ENCODE measurements at regions not wholly inside any gene's neighbourhood (a gene's known extent, or its start where the extent isn't known, plus 50 kb on each side); places are given as distances from the start of the nearest gene placed in this dataset.

- H3K4me3 Mint-ChIP-seq = no peak overlapping the region
- ChIA-PET CTCF (interaction anchor here (0.6 to 3.2 kb wide), 20 partner anchors 8 to 569 kb away, joined by 3 to 62 read pairs (median 4); partner anchors contain the start of gene CCDC71L), POLR2A (no interaction called here)
- peak overlapping the region; percentile 93 for H3K27ac Mint-ChIP-seq
- peaks cover 15% of the 10 kb centered on the region for H3K4me1 Mint-ChIP-seq
- DNase-seq (ENCODE audit: low spot score) (peak; percentile 30), ATAC-seq (peak; percentile 98)
- TF ChIP-seq TP53 (CRISPR knock-in tag; IDR thresholded peaks at IDR 0.05) = no peak
- TF ChIP-seq, protein P1, sequence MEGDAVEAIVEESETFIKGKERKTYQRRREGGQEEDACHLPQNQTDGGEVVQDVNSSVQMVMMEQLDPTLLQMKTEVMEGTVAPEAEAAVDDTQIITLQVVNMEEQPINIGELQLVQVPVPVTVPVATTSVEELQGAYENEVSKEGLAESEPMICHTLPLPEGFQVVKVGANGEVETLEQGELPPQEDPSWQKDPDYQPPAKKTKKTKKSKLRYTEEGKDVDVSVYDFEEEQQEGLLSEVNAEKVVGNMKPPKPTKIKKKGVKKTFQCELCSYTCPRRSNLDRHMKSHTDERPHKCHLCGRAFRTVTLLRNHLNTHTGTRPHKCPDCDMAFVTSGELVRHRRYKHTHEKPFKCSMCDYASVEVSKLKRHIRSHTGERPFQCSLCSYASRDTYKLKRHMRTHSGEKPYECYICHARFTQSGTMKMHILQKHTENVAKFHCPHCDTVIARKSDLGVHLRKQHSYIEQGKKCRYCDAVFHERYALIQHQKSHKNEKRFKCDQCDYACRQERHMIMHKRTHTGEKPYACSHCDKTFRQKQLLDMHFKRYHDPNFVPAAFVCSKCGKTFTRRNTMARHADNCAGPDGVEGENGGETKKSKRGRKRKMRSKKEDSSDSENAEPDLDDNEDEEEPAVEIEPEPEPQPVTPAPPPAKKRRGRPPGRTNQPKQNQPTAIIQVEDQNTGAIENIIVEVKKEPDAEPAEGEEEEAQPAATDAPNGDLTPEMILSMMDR (IDR thresholded peaks at IDR 0.05) = peak; percentile 32; the same call in 1 of the 2 replicates
- H3K9me3 Mint-ChIP-seq = peaks cover 12% of the 10 kb centered on the region
- H3K27me3 Mint-ChIP-seq (ENCODE audit: low read depth) = no peaks in the 10 kb centered on the region; the same call in 1 of the 2 replicates
- peaks cover 9% of the 10 kb centered on the region for H3K36me3 Mint-ChIP-seq
Measured at GRCh38 chr7:106736508-106737201, 75.7 kb upstream of the CCDC71L start.

DNA sequence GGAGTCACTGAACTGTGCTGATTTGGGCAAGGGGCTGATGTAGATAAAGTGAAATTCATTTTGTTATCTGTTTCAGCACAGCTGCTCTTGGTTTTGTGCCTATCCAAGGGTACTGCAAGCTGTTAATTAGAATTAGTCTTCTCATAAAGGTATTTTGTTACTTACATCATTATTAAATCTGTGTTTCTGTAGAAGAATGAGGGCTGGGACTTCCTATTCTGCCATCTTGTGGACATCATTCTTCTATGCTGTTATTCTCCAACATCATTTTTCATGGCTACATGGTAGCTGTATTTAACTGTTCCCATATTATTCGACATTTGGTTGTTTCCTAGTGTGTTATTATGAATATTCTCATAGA, 76.2 kb upstream of the CCDC71L start:
- TF ChIP-seq CREB1 (CRISPR knock-in tag; IDR thresholded peaks at IDR 0.05) (no peak), ZNF232 (CRISPR knock-in tag; IDR thresholded peaks at IDR 0.05) (no peak), NFYB (CRISPR knock-in tag; conservative IDR thresholded peaks at IDR 0.05; ENCODE audit: low read depth) (no peak), EMX1 (CRISPR knock-in tag; IDR thresholded peaks at IDR 0.05) (no peak), RELA (CRISPR knock-in tag; IDR thresholded peaks at IDR 0.05; ENCODE audit: borderline replicate concordance) (no peak), ELF4 (CRISPR knock-in tag; IDR thresholded peaks at IDR 0.05; ENCODE audit: low read depth) (no peak)
- TF ChIP-seq, protein P2, sequence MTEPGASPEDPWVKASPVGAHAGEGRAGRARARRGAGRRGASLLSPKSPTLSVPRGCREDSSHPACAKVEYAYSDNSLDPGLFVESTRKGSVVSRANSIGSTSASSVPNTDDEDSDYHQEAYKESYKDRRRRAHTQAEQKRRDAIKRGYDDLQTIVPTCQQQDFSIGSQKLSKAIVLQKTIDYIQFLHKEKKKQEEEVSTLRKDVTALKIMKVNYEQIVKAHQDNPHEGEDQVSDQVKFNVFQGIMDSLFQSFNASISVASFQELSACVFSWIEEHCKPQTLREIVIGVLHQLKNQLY (CRISPR knock-in tag; IDR thresholded peaks at IDR 0.05) = no peak
- TF ChIP-seq, protein P3, sequence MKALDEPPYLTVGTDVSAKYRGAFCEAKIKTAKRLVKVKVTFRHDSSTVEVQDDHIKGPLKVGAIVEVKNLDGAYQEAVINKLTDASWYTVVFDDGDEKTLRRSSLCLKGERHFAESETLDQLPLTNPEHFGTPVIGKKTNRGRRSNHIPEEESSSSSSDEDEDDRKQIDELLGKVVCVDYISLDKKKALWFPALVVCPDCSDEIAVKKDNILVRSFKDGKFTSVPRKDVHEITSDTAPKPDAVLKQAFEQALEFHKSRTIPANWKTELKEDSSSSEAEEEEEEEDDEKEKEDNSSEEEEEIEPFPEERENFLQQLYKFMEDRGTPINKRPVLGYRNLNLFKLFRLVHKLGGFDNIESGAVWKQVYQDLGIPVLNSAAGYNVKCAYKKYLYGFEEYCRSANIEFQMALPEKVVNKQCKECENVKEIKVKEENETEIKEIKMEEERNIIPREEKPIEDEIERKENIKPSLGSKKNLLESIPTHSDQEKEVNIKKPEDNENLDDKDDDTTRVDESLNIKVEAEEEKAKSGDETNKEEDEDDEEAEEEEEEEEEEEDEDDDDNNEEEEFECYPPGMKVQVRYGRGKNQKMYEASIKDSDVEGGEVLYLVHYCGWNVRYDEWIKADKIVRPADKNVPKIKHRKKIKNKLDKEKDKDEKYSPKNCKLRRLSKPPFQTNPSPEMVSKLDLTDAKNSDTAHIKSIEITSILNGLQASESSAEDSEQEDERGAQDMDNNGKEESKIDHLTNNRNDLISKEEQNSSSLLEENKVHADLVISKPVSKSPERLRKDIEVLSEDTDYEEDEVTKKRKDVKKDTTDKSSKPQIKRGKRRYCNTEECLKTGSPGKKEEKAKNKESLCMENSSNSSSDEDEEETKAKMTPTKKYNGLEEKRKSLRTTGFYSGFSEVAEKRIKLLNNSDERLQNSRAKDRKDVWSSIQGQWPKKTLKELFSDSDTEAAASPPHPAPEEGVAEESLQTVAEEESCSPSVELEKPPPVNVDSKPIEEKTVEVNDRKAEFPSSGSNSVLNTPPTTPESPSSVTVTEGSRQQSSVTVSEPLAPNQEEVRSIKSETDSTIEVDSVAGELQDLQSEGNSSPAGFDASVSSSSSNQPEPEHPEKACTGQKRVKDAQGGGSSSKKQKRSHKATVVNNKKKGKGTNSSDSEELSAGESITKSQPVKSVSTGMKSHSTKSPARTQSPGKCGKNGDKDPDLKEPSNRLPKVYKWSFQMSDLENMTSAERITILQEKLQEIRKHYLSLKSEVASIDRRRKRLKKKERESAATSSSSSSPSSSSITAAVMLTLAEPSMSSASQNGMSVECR (CRISPR knock-in tag; IDR thresholded peaks at IDR 0.05; ENCODE audit: borderline replicate concordance) = no peak
- TF ChIP-seq, protein P4, sequence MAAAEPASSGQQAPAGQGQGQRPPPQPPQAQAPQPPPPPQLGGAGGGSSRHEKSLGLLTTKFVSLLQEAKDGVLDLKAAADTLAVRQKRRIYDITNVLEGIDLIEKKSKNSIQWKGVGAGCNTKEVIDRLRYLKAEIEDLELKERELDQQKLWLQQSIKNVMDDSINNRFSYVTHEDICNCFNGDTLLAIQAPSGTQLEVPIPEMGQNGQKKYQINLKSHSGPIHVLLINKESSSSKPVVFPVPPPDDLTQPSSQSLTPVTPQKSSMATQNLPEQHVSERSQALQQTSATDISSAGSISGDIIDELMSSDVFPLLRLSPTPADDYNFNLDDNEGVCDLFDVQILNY (CRISPR knock-in tag; IDR thresholded peaks at IDR 0.05) = no peak
- DNase-seq (ENCODE audit: low spot score) (no peak), ATAC-seq (peak; percentile 9; the same call in 1 of the 2 replicates)
- Mint-ChIP-seq H3K4me3 (no peak overlapping the region), H3K27me3 (ENCODE audit: low read depth) (no peaks in the 10 kb centered on the region; the same call in 1 of the 2 replicates), H3K4me1 (peaks cover 15% of the 10 kb centered on the region), H3K9me3 (peaks cover 12% of the 10 kb centered on the region), H3K27ac (peak overlapping the region; percentile 93; the same call in 1 of the 2 replicates), H3K36me3 (peaks cover 9% of the 10 kb centered on the region)
- ChIA-PET CTCF (interaction anchor here (0.7 to 3.2 kb wide), 11 partner anchors 7 to 560 kb away, joined by 3 to 62 read pairs (median 7); partner anchors contain the start of gene CCDC71L), POLR2A (interaction anchor here (0.5 kb wide), 1 partner anchor 108 kb away, joined by 3 read pairs; no protein-coding TSS in a partner anchor)

DNA sequence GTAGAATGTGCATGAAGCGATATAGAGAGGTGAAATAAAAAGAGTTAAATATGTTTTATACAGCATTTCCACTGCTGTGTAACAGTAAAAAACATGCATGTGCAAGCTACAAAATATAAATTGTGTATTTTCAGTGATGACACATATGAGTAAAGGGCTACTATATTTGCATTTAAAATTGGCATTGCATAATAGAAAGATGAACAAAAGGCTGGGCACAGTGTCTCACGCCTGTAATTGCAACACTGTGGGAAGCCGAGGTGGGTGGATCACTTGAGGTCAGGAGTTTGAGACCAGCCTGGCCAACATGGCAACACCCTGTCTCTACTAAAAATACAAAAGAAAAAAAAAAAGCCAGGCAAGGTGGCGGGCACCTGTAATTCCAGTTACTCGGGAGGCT, 79.8 kb upstream of the CCDC71L start:
- H3K9me3 Mint-ChIP-seq = peaks cover 6% of the 10 kb centered on the region
- peaks cover 7% of the 10 kb centered on the region for H3K36me3 Mint-ChIP-seq
- peaks cover 22% of the 10 kb centered on the region for H3K4me1 Mint-ChIP-seq
- H3K27ac Mint-ChIP-seq = no peak overlapping the region
- no peak for ATAC-seq
- POLR2A ChIA-PET = no interaction called here
- H3K27me3 Mint-ChIP-seq (ENCODE audit: low read depth) = no peaks in the 10 kb centered on the region
- no peak overlapping the region for H3K4me3 Mint-ChIP-seq
- CTCF ChIA-PET = interaction anchor here (1.4 kb wide), 2 partner anchors 198 to 564 kb away, joined by 3 to 4 read pairs; no protein-coding TSS in a partner anchor
- DNase-seq (ENCODE audit: low spot score) = no peak
- TF ChIP-seq ZNF317 (CRISPR knock-in tag; IDR thresholded peaks at IDR 0.05; ENCODE audit: borderline replicate concordance, low read depth) (no peak), CDX4 (CRISPR knock-in tag; IDR thresholded peaks at IDR 0.05; ENCODE audit: borderline replicate concordance) (no peak), ZNF416 (CRISPR knock-in tag; IDR thresholded peaks at IDR 0.05) (no peak), MYBL2 (CRISPR knock-in tag; IDR thresholded peaks at IDR 0.05) (no peak), NR3C1 (CRISPR knock-in tag; conservative IDR thresholded peaks at IDR 0.05; ENCODE audit: low read depth) (no peak)
- TF ChIP-seq, protein P5, sequence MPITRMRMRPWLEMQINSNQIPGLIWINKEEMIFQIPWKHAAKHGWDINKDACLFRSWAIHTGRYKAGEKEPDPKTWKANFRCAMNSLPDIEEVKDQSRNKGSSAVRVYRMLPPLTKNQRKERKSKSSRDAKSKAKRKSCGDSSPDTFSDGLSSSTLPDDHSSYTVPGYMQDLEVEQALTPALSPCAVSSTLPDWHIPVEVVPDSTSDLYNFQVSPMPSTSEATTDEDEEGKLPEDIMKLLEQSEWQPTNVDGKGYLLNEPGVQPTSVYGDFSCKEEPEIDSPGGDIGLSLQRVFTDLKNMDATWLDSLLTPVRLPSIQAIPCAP (CRISPR knock-in tag; IDR thresholded peaks at IDR 0.05) = no peak
- TF ChIP-seq, protein P4 (CRISPR knock-in tag; IDR thresholded peaks at IDR 0.05) = no peak
